ENCODE measurements at regions not wholly inside any gene's neighbourhood (a gene's known extent, or its start where the extent isn't known, plus 50 kb on each side); places are given as distances from the start of the nearest gene placed in this dataset.

DNA sequence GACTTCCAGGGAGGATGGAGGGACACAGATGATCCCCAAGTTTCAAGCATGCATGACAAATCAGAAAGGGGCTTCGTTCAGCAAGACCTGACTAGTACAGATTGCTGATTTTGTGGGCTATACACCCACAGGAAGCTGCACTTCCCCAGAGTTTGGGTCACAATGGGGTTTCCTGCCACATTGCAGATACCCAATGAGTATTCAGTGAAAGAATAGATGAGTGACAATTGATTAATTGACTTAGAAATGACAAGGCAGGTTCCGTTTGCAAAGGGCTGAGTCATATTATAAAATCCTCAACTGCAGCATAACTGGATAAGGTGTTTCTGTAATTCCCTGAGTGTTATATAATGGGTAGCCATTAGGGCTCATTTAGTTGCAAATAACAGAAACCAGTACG, 146.6 kb upstream of the TBL1X start:
- DNase-seq = no peak

DNA sequence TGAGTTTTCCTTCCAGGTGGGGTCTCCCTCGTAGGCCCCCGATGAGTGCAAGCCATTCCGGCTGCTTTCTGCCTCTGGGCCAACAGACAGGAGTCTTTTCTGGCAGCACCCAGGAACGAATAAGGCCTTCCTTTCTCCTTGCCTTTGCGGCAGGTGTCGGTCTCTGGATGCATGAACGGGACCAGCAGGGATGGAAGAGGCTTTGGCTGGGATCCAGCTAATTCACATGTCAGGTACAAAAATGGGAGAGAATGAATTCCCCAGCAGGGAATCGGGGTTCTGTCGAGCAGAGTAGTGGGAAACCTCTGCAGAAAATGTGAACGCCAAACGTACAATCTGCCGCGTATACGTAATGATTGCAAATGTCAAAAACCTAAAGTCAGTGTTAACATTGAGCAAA, 146.1 kb upstream of the TBL1X start:
- DNase-seq = no peak

DNA sequence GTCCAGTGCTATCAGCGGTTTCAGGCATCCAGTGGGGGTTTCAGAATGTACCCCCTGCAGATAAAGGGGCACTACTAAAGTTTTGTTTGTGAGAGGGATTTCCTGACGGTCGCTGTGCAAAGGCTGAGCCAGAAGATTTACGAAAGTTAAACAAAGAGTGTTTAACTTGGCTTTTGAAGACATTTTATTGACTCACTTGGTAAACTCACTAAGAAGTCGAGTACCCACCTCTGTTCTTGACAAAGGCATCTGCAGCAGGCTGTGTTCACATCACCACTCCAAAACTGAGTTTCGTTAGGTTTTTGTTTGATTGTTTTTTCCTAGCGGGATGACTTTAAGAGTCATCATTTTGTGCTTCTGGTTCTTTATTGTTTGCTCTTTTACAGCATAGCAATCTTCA, 143.9 kb upstream of the TBL1X start:
- DNase-seq = no peak

DNA sequence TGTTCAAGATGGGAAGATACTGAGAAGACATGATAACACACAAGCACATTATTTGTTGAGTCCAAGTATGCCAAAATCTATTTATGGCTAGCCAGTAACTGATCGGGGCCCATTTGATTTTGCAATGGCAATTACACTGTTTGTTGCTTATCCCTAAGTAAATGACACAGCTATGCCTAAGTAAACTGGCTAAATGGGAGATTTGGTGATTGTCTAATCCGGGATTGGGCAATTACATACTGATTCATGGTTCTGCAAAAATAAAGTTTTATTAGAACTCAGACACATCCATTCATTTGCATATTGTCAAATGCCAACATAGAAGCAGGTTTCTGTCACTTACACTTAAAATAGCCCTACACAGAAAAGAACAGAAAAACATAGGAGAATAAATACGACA, 140.2 kb upstream of the TBL1X start:
- DNase-seq = no peak

GRCh38 chrX:9326369-9326768, 138.5 kb upstream of the TBL1X start:
- DNase-seq = no peak

DNA sequence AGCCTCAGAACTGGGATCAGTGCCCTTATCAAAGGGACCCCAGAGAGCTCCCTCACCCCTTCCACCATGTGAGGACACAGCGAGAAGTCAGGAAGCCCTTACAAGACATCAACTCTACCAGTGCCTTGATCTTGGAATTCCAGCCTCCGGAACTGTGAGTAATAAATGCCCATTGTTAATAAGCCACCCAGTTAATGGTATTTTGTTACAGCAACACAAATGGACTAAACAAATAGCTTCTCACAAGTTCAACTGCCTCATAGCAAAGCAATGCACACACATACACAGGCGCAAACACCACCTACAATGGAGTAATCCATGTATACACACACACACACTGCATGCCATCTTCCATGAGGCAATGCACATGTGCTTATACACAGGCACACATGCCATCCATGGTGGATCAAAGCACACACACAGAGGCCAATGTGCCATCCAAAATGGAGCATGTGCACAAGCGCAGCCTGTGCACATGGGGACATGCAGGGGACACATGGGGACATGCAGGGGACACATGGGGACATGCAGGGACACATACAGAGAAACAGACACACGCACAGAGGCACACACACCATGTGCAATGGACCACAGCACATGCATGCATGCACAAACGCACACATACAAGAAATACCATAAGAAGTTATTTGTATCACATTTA, 137.6 kb upstream of the TBL1X start:
- no peak for DNase-seq

GRCh38 chrX:9327747-9328145, 137.1 kb upstream of the TBL1X start:
- DNase-seq = no peak

GRCh38 chrX:9329056-9329455, 135.8 kb upstream of the TBL1X start:
- no peak for DNase-seq

- DNase-seq = no peak
Observed at GRCh38 chrX:9330249-9330982, 134.4 kb upstream of the TBL1X start.

- DNase-seq = no peak
Observed at GRCh38 chrX:9333873-9334560, 130.8 kb upstream of the TBL1X start.

GRCh38 chrX:9335251-9335650, 129.6 kb upstream of the TBL1X start:
- DNase-seq = no peak

DNA sequence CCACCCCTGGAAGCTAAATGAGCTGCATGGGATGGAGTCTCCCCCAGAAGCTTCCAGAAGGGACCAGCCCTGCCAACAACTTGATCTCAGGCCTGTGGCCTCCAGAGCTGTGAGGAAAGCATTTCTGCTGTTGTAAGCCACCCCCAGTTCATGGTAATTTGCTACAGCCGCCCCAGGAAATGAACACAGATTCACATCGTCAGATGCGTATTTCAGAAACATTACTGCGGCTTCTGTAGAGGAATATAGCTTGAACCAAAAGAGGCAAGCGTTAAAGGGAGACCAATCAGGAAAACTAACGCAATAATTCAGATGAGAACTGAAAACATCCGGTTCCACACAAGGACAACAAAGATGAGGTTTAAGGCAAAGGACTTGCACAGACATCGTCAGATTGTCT, 128.4 kb upstream of the TBL1X start:
- no peak for DNase-seq

- no peak for DNase-seq
Observed at GRCh38 chrX:9337046-9337445, 127.8 kb upstream of the TBL1X start.

DNA sequence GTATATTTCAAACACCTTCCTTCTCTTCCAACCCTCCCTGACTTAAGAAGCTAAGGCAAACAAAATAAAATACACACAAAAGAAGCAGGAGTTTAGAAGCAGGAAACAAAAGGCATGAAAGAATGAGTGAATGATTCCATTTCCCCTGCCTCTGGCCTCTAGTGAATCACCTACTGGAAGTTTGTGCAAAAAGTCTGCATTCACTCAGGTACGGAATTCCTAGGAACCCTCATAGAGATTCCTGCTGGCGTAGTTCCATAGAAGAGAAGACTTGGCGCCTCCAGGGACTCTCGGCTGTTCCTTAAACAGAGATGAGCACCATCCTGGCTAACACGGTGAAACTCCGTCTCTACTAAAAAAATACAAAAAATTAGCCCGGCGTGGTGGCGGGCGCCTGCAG, 125.9 kb upstream of the TBL1X start:
- no peak for DNase-seq

DNA sequence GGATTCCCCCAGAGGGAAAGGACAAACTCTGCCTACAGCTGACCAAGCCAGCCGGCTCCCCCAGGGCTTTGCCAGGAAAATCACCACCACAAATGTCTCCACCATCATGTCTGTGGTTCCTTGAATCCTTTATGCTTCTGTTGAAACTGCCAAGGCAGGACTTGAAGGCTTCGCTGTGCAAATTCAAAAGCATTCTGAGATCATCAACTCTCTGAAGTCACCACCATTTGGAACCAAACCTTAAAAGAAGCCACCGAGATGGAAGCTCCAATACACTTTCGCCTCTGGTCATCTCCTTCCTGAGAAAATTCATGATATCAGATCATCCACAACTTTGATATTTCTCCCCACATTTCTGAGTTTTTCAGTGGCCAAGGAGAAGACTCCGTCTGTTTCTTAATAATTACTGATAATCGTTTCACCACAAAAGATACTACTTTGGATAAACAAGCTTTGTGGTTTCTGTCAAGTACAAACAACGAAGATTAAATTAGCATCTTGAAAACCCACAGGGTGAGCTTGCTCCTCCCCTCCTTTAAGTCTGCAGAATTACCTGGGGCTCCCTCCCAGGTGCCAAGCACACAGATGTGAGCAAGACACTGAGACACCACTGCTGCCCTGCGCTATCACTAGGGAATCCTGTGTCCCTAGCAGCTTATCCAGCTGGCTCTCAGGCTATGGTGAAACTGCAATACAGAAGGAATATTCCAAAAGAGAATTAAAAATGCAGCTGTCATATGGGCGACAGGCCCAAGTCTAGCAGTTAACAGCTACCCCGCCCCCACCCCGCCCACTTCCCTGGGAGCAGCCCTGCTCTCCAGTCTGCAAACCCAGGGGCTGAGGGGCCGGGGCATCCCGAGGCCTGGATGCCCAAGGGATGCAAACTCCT, 125.0 kb upstream of the TBL1X start:
- no peak for DNase-seq

DNA sequence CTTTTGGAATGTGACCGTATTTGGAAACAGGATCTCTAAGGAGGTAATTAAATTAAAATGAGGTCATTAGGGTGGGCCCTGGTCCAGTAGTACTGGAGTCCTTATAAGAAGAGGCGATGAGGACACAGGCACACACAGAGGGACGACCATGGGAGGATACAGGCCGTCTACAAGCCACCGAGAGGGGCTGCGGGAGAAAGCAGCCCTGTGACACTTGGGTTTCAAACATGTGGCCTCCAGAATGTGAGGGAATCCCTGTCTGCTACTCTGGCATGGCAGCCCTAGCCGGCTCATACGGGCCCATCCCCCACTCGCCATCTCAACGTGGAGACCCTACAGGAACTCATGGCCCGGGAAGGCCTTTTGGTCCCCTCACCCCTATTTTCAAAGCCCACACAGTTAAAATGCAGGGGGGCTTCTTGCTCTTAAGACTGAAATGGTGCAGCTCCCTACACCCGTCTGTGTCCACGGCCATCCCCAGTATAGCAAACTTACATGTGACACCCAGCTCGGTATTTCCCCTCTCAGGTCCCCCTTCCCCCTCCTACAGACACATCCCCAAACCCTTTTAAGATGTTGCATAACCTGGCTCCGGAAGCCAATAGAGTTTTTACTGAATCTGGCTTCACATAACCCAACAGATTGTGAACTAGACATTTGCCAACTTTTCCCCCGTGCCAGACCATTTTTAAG, 124.1 kb upstream of the TBL1X start:
- DNase-seq = no peak

- DNase-seq = peak; percentile 64
Observed at GRCh38 chrX:9341291-9342201, 123.3 kb upstream of the TBL1X start.

- DNase-seq = peak; percentile 45
Observed at GRCh38 chrX:9342561-9343051, 122.3 kb upstream of the TBL1X start.

DNA sequence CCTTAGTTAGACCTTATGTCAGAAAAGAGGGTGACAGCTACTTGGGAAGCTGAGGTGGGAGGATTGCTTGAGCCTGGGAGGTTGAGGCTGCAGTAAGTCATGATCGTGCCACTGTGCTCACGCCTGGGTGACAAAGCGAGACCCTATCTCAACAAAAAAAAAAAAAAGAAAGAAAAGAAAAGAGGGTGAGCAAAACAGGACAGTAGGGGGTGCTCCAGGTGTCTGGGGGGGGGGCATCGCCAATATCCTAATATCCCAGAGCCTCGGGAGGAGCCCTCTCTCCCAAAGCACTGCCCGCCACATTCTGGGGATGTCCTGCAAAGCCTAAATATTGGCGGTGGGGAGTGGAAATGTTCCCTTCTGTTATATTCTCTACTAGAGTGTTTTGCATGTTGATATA, 120.9 kb upstream of the TBL1X start:
- DNase-seq = no peak

GRCh38 chrX:9345957-9346356, 118.9 kb upstream of the TBL1X start:
- DNase-seq = no peak

All from NCI-H1417 treated with DMSO at 0.1 percent for 48 hours (cell line).